Head of caudate nucleus (tissue), 42 donors: ENCODE measurements at regions not wholly inside any gene's neighbourhood (a gene's known extent, or its start where the extent isn't known, plus 50 kb on each side); places are given as distances from the start of the nearest gene placed in this dataset.
"Not testable (repeated sequence)": the region's sequence is repeated elsewhere in the genome, so short reads cannot be mapped to it uniquely, and the experiment has no call there.

Experiments used
- DNase-seq, 42 donors: peaks; one replicate each; pipeline versions ENCODE4 v3.0.0 to v3.0.0-alpha.2; 2020 to 2021; ENCODE audit warnings: mixed read lengths in 7 of 42
- intact Hi-C: fragments of 100-400 bp; cut with DNase I; formaldehyde crosslinking; loops from one replicate; pipeline ENCODE4 v1.15.0; 2022

GRCh38 chr5:155714435-155714834, 612.5 kb upstream of the SGCD start:
- intact Hi-C loops, DNase-seq: not testable (repeated sequence)

- intact Hi-C loops, result no loop called here
- DNase-seq, result peak in 2 of 42 donors; percentile 6 to 10
These were observed 600.7 kb upstream of the SGCD start for GRCh38 chr5:155726267-155726666.

GRCh38 chr5:155727512-155728145, 599.3 kb upstream of the SGCD start:
- DNase-seq, result peak in 25 of 42 donors; percentile 1 to 67 (median 28)
- intact Hi-C loops, result no loop called here

GRCh38 chr5:155728146-155728856, 598.7 kb upstream of the SGCD start:
- intact Hi-C loops, result no loop called here
- DNase-seq, result peak; percentile 2 to 86 (median 64)

GRCh38 chr5:155728857-155729683, 597.9 kb upstream of the SGCD start:
- intact Hi-C loops, result no loop called here
- DNase-seq, result peak; percentile 11 to 84 (median 62)

GRCh38 chr5:155729684-155730059, 597.3 kb upstream of the SGCD start:
- DNase-seq, result peak; percentile 53 to 93 (median 77)
- intact Hi-C loops, result no loop called here

- intact Hi-C loops, result no loop called here
- no peak for DNase-seq
These were observed 594.2 kb upstream of the SGCD start for GRCh38 chr5:155732587-155733376.

GRCh38 chr5:155733935-155734334, 593.0 kb upstream of the SGCD start:
- intact Hi-C loops, result no loop called here
- DNase-seq, result no peak

- no peak for DNase-seq
- intact Hi-C loops, result no loop called here
These were observed 591.6 kb upstream of the SGCD start for GRCh38 chr5:155735388-155735787.

- no peak for DNase-seq
- intact Hi-C loops, result no loop called here
These were observed 588.3 kb upstream of the SGCD start for GRCh38 chr5:155738616-155739015.

GRCh38 chr5:155746367-155747038, 580.5 kb upstream of the SGCD start:
- intact Hi-C loops, result no loop called here

GRCh38 chr5:155750101-155750500, 576.9 kb upstream of the SGCD start:
- DNase-seq, result no peak

More at GRCh38 chr5:155746367-155747038, 580.5 kb upstream of the SGCD start:
- no peak for DNase-seq

GRCh38 chr5:155750571-155750970, 576.4 kb upstream of the SGCD start:
- DNase-seq, result no peak
- intact Hi-C loops, result no loop called here

More at GRCh38 chr5:155750101-155750500, 576.9 kb upstream of the SGCD start:
- intact Hi-C loops, result no loop called here

- DNase-seq, result no peak
- intact Hi-C loops, result no loop called here
These were observed 572.9 kb upstream of the SGCD start for GRCh38 chr5:155753943-155754581.

- DNase-seq, result no peak
- intact Hi-C loops, result no loop called here
These were observed 567.7 kb upstream of the SGCD start for GRCh38 chr5:155759252-155759651.

- intact Hi-C loops, result no loop called here
- no peak for DNase-seq
These were observed 567.0 kb upstream of the SGCD start for GRCh38 chr5:155759984-155760383.

- DNase-seq, result no peak
- intact Hi-C loops, result no loop called here
These were observed 565.5 kb upstream of the SGCD start for GRCh38 chr5:155761502-155761901.

GRCh38 chr5:155765715-155766114, 561.2 kb upstream of the SGCD start:
- intact Hi-C loops, result no loop called here

More at GRCh38 chr5:155765715-155766114, 561.2 kb upstream of the SGCD start:
- DNase-seq, result no peak
